Upper lobe of left lung (tissue), 4 donors: ENCODE measurements at regions not wholly inside any gene's neighbourhood (a gene's known extent, or its start where the extent isn't known, plus 50 kb on each side); places are given as distances from the start of the nearest gene placed in this dataset.

ENCODE experiments used
- POLR2A ChIP-seq, 4 donors: fragments of 450-650 bp; IDR thresholded peaks; one replicate each; pipeline ENCODE4 v1.5.1; 2016 to 2017; ENCODE audit warnings: antibody characterized with exemption in 4 of 4, mild to moderate bottlenecking in 2 of 4
- TF ChIP-seq, protein P1 (sequence below), 6 experiments: fragments of 450-650 bp in 4 of 6; fragments of 200-600 bp in 2 of 6; sonication (generic) in 2 of 6; IDR thresholded peaks; one replicate each; pipeline ENCODE4 v1.5.1; 2016 to 2019; ENCODE audit warnings: antibody characterized with exemption in 6 of 6

- TF ChIP-seq, protein P1, sequence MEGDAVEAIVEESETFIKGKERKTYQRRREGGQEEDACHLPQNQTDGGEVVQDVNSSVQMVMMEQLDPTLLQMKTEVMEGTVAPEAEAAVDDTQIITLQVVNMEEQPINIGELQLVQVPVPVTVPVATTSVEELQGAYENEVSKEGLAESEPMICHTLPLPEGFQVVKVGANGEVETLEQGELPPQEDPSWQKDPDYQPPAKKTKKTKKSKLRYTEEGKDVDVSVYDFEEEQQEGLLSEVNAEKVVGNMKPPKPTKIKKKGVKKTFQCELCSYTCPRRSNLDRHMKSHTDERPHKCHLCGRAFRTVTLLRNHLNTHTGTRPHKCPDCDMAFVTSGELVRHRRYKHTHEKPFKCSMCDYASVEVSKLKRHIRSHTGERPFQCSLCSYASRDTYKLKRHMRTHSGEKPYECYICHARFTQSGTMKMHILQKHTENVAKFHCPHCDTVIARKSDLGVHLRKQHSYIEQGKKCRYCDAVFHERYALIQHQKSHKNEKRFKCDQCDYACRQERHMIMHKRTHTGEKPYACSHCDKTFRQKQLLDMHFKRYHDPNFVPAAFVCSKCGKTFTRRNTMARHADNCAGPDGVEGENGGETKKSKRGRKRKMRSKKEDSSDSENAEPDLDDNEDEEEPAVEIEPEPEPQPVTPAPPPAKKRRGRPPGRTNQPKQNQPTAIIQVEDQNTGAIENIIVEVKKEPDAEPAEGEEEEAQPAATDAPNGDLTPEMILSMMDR (IDR thresholded peaks at IDR 0.05): no peak
- no peak for TF ChIP-seq POLR2A (IDR thresholded peaks at IDR 0.05)
Measured at GRCh38 chr6:125552819-125553218, 196.6 kb upstream of the HEY2 start.
